Vagina (tissue), 2 donors: ENCODE measurements at regions not wholly inside any gene's neighbourhood (a gene's known extent, or its start where the extent isn't known, plus 50 kb on each side); places are given as distances from the start of the nearest gene placed in this dataset.

Experiments used
- CTCF ChIP-seq, 3 experiments: fragments of 450-650 bp in 2 of 3; fragments of 200-600 bp in 1 of 3; sonication (generic) in 1 of 3; IDR thresholded peaks; one replicate each; pipeline ENCODE4 v1.5.1; 2017 to 2019; ENCODE audit warnings: antibody characterized with exemption in 3 of 3, mild to moderate bottlenecking in 2 of 3, moderate library complexity in 2 of 3
- POLR2A ChIP-seq, 2 donors: fragments of 450-650 bp; IDR thresholded peaks; one replicate each; pipeline ENCODE4 v1.6.1; 2017; ENCODE audit warnings: antibody characterized with exemption in 2 of 2, mild to moderate bottlenecking in 2 of 2, moderate library complexity in 2 of 2

DNA sequence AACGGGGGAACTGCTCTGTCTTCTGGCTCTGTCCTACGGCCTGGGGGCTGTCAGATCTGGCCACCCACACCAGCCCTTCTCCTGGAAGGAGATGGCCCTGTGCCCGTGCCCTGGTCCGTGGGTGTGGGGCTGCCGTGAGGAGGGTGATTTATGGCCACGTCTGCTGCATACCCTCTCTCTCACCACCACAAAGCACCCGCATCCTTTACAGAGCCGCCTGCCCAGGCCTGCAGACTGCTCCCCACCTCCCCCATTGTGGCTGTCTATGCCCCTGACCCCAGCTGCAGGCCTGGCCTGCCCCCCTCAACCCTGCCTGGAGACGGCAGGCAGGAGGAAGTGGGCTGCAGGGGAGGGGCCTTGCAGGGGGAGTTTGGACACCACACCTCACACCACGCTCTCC, 72.7 kb upstream of the GATA5 start:
- TF ChIP-seq CTCF (IDR thresholded peaks at IDR 0.05) (no peak), POLR2A (IDR thresholded peaks at IDR 0.05) (no peak)
